Spleen (tissue), 7 donors: ENCODE measurements at regions not wholly inside any gene's neighbourhood (a gene's known extent, or its start where the extent isn't known, plus 50 kb on each side); places are given as distances from the start of the nearest gene placed in this dataset.

Source experiments
- CTCF ChIP-seq, 11 experiments: fragments of 200-600 bp in 7 of 11; fragments of 450-650 bp in 4 of 11; sonication (generic) in 4 of 11; IDR thresholded peaks in 8 of 11; conservative IDR thresholded peaks in 3 of 11; 1 replicate in 7 of 11; 2 replicates in 4 of 11; pipeline versions ENCODE4 v1.4.0 to v1.8.0; 2016 to 2021; ENCODE audit warnings: antibody characterized with exemption in 11 of 11, inconsistent platforms in 4 of 11, mild to moderate bottlenecking in 1 of 11
- POLR2AphosphoS5 ChIP-seq, 3 donors: sonication (generic); formaldehyde crosslinking; IDR thresholded peaks; one replicate each; pipeline ENCODE4 v1.5.1; 2017; ENCODE audit warnings: antibody characterized with exemption in 3 of 3
- donor health status: DM: no; HTN: no; CAD: no; lungs with moderate emphysema.
- donor health status: DM: no; HTN: no; CAD: no.
- donor health status: DM: no; HTN: no; CAD: no.

- TF ChIP-seq CTCF (IDR thresholded peaks at IDR 0.05 in 8 of 11, conservative IDR thresholded peaks at IDR 0.05 in 3 of 11): no peak
- no peak for TF ChIP-seq POLR2AphosphoS5 (IDR thresholded peaks at IDR 0.05)
These were observed 636.3 kb downstream of the LTN1 start for GRCh38 chr21:28356422-28356821.
